ENCODE measurements at regions not wholly inside any gene's neighbourhood (a gene's known extent, or its start where the extent isn't known, plus 50 kb on each side); places are given as distances from the start of the nearest gene placed in this dataset.

GRCh38 chr4:128381748-128382559 lies 94.3 kb upstream of the PGRMC2 start (continued):
- TF ChIP-seq AHDC1 (CRISPR knock-in tag; IDR thresholded peaks at IDR 0.05; ENCODE audit: borderline replicate concordance) = no peak
- no peak for TF ChIP-seq CREB1 (IDR thresholded peaks at IDR 0.05)
- no peak for TF ChIP-seq CREB1 (CRISPR knock-in tag; IDR thresholded peaks at IDR 0.05)
- no peak for TF ChIP-seq LCORL (IDR thresholded peaks at IDR 0.05)
- no peak for TF ChIP-seq LCORL (CRISPR knock-in tag; IDR thresholded peaks at IDR 0.05)
- no peak for TF ChIP-seq FOXK1 (CRISPR knock-in tag; IDR thresholded peaks at IDR 0.05; ENCODE audit: borderline replicate concordance, low read depth)
- TF ChIP-seq ZNF512B (CRISPR knock-in tag; IDR thresholded peaks at IDR 0.05; ENCODE audit: borderline replicate concordance) = no peak
- no peak for TF ChIP-seq ZNF710 (CRISPR knock-in tag; IDR thresholded peaks at IDR 0.05; ENCODE audit: borderline replicate concordance)
- no peak for TF ChIP-seq SOX13 (IDR thresholded peaks at IDR 0.05)
- no peak for TF ChIP-seq SOX13 (CRISPR knock-in tag; conservative IDR thresholded peaks at IDR 0.05 in 1 of 2, IDR thresholded peaks at IDR 0.05 in 1 of 2)
- TF ChIP-seq ARID5B (CRISPR knock-in tag; IDR thresholded peaks at IDR 0.05) = no peak

Data from HepG2 (cell line).